ENCODE measurements at regions not wholly inside any gene's neighbourhood (a gene's known extent, or its start where the extent isn't known, plus 50 kb on each side); places are given as distances from the start of the nearest gene placed in this dataset.

- no peak for DNase-seq (ENCODE audit: extremely low read depth, low read depth, low spot score)
Measured at GRCh38 chr2:217090024-217090473, 230.2 kb upstream of the TNP1 start.

GRCh38 chr2:217086718-217087117 is 226.9 kb upstream of the TNP1 start:
- no peak for DNase-seq (ENCODE audit: extremely low read depth, low read depth, low spot score)

- no peak for DNase-seq (ENCODE audit: extremely low read depth, low read depth, low spot score)
Measured at GRCh38 chr2:217086038-217086522, 226.2 kb upstream of the TNP1 start.

GRCh38 chr2:217085543-217085942 is 225.7 kb upstream of the TNP1 start:
- DNase-seq (ENCODE audit: extremely low read depth, low read depth, low spot score) = no peak

DNA sequence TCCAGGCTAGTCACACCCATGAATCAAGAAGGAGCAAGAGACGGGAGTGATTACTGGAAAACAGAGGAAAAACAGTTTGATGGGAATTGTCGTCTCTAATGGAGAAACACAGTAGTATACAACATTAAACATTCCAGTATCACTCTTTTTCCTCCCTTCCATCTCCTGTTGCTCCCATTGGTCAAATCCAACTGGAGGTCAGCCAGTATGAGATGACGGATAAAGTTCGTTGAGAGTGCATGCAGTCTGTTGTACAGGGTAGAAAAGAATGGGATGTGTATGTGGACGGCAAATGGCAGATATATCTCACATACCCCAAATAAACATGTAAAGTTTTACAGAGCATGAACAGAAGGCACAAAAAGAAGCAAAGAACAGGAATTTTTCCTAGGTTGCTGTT is 221.9 kb upstream of the TNP1 start:
- no peak for DNase-seq (ENCODE audit: extremely low read depth, low read depth, low spot score)

DNA sequence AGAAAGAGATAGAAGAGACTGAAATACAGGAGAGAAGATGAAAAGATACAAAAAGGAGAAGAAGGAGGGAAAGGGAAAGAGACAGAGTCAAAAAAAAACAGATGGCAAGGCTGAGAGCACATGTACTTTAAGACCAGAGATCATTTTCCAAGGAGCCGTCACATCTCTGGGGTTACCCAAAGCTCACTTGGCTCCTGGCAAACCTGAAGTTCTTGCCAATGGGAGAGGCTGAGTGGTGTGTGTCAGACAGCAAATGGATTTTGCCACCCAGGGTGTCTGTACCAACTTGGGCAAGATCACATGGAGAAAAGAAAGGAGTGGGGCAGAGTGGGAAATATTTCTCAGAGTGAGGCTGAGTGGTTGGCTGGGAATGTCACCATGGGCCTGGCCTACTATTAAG is 219.3 kb upstream of the TNP1 start:
- no peak for DNase-seq (ENCODE audit: extremely low read depth, low read depth, low spot score)

GRCh38 chr2:217077831-217078407 is 218.1 kb upstream of the TNP1 start:
- no peak for DNase-seq (ENCODE audit: extremely low read depth, low read depth, low spot score)

- no peak for DNase-seq (ENCODE audit: extremely low read depth, low read depth, low spot score)
Measured at GRCh38 chr2:217076657-217077232, 216.9 kb upstream of the TNP1 start.

DNA sequence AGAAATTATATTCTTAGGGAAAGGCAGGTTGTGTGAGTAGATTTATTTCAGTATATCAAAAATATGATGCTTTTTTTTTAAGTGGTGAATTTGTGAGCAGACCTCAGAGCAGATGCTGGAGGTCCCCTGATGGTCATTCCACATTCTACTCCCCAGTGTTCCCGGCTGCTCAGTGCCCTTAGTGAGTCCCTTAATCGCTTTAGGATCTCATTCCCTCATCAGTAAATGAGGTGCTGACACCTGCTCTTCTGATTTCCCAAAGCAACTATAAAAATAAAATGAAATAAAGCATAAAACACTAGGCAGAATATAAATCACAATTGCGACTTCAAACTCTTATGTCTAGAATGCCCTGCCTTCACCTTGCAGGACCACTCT is 216.2 kb upstream of the TNP1 start:
- DNase-seq (ENCODE audit: extremely low read depth, low read depth, low spot score) = no peak

DNA sequence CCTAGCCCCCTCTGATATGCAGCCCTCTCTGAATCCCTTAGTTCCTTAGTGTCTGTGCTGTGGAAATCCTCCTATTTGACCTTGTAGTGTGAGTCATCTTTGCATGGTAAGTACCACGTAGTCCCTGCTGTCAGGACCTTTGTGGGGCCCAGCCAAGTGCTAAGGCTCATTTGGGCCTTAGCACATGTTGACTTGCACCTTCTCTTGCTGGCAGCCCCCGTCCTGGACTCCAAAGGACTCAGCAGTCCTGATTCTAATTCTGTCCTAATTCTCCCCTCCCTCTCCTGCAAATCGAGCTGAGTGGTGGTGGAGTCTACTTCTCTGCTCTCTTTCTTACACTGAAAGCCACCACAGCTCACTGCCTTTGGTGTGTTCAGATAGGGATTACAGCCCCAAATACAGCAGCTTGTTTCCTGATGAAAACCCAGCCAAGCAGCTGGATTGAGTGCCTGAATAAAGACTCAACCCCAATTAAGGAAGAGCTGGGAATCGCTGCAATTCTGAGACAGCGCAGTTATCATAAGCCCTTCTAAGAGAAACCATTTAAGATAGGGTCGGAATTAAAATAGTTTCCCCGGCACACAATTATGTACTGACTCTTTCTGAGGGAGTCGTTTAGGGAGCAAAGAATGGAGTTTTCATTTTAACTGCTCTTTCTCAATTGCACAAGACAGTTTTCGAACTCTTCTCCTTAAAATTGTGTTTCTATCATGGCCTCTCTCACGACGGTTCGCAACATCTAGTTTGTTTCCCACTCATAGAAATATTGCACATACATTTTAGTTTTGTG is 215.6 kb upstream of the TNP1 start:
- no peak for DNase-seq (ENCODE audit: extremely low read depth, low read depth, low spot score)

- no peak for DNase-seq (ENCODE audit: extremely low read depth, low read depth, low spot score)
Measured at GRCh38 chr2:217074576-217075255, 214.9 kb upstream of the TNP1 start.

- DNase-seq (ENCODE audit: extremely low read depth, low read depth, low spot score) = no peak
Measured at GRCh38 chr2:217071416-217071815, 211.6 kb upstream of the TNP1 start.

- DNase-seq (ENCODE audit: extremely low read depth, low read depth, low spot score) = no peak
Measured at GRCh38 chr2:217070611-217071010, 210.7 kb upstream of the TNP1 start.

- DNase-seq (ENCODE audit: extremely low read depth, low read depth, low spot score) = no peak
Measured at GRCh38 chr2:217070043-217070430, 210.2 kb upstream of the TNP1 start.

DNA sequence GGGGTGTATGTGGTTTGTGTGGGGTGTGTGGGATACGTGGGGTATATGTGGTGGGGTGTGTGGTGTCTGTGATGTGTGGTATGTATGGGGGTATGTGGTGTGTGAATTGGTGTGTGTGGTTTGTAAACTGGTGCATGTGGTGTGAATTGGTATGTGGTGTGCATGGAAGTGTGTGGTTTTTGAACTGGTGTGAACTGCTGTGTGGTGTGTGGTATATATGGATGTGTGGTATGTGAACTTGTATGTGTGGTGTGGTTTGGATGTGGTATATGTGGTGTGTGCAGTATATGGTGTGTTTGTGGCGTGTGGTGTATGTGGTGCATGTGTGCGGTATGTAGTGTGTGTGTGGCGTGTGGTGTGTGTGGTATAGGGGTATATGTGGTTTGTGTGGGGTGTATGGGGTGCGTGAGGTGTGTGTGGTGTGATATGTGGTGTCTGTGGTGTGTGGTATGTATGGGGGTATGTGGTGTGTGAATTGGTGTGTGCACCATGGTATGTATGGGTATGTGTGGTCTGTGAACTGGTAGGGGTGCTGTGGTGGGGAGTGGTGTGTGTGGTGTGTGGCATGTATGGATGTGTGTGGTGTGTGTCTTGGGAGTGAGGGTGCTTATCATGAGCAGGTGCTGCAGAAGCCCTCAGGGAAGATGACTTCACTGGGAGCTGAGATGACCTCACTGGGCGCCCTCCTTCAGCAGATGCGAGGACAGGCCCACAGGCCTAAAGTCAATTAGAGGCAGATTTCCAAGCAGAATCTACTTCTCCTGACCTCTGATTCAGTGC is 209.6 kb upstream of the TNP1 start:
- no peak for DNase-seq (ENCODE audit: extremely low read depth, low read depth, low spot score)

- DNase-seq (ENCODE audit: extremely low read depth, low read depth, low spot score) = no peak
Measured at GRCh38 chr2:217068677-217069250, 208.9 kb upstream of the TNP1 start.

DNA sequence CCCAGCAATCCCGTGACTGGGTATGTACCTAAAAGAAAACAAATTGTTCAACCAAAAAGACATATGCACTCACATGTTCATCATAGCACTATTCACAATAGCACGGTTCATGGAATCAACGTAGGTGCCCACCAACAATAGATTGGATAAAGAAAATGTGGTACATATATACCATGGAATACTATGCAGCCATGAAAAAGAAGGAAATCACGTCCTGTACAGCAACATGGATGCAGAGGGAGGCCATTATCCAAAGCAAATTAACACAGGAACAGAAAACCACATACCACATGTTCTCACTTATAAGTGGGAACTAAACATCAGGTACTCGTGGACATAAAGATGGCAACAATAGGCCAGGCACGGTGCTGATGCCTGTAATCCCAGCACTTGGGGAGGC is 207.9 kb upstream of the TNP1 start:
- DNase-seq (ENCODE audit: extremely low read depth, low read depth, low spot score) = no peak

DNA sequence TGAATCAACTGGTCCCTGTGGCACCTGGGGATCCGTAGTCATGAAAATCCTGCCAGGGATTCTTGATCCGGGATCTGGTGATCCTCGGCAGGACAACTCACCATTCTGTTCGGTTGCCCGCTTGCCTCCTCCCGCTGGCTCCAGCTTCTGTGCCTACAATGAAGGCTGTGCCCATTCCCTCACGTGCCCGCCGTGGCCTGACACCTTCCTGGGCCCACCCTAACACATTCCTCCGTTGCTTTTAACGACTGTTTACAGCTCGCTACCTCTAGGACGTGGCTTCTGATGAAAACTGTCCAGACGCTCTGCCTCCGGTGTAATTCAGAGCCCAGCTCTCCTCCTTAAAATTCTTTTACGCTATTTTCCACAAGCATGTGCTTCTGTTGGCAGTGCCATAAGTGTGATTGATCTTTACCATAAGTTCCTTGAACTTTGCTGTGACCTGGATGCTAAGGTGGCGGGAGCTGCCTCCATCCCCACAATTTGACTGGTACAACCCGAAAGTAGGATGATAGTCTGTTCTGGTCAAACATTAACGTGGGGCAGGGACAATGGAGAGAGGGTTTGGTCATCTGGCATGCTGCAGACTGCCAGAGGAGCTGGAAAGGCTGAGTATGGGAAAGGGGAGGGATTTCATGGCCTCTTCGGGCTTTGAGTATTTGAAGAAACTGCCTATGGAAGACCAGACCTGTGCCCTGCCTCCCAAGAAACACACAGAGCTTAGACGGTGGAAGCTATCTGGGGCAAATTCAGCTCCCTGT is 206.8 kb upstream of the TNP1 start:
- DNase-seq (ENCODE audit: extremely low read depth, low read depth, low spot score) = no peak

DNA sequence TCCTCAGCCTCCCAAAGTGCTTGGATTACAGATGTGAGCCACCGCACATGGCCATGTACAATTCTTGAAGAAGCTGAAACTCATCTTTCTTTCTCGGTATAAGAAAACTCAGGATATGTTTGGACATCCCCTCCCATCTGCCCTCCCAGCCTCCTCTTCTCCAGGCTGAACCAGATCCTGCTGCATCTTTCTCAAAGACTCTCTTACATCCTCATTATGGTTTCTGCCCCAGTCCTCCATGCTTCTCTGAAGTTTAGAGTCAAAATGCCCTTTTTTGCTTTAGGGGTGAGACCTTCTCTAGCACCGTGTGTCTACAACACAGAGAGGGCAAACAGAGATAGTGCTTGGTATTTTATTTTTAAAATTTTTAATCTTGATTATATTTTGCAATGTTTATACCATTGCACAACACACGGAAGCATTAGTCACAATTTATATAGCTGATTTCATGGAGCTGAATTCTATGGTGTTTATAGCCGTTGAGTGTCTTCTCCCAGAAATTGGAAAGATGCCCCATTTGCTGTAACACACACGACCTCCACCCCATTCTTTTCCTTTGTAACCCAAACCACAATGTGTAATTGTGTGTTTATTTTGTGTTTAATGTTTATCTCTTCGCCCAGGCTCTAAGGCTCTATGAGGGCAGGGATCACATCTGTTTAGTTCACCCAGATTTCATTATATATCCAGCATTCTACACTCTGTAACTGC is 206.0 kb upstream of the TNP1 start:
- DNase-seq (ENCODE audit: extremely low read depth, low read depth, low spot score) = no peak
